MM.1S (cell line): ENCODE measurements at regions not wholly inside any gene's neighbourhood (a gene's known extent, or its start where the extent isn't known, plus 50 kb on each side); places are given as distances from the start of the nearest gene placed in this dataset.

Experiments
- DNase-seq: peaks from one replicate; pipeline ENCODE4 v3.0.0-alpha.2; 2015
- H2AFZ ChIP-seq: fragments of 300-600 bp; sonication (generic); 2 replicates; pipeline ENCODE4 v1.6.0; 2016; ENCODE audit warnings: antibody characterized with exemption, low read length
- H3F3A ChIP-seq: fragments of 300-600 bp; sonication (generic); 2 replicates; pipeline ENCODE4 v1.6.1; 2016; ENCODE audit warnings: mild to moderate bottlenecking, antibody characterized with exemption, low read length, moderate library complexity, mixed read lengths; ENCODE audit not compliant: insufficient read depth
- H3K27ac ChIP-seq: fragments of 300-600 bp; sonication (generic); 2 replicates; pipeline ENCODE4 v1.5.1; 2016; ENCODE audit warnings: mild to moderate bottlenecking, low read length
- H3K27me3 ChIP-seq: fragments of 300-600 bp; sonication (generic); replicated peaks from 2 replicates; pipeline ENCODE4 v1.6.0; 2016; ENCODE audit warnings: low read length; ENCODE audit not compliant: insufficient read depth
- H3K36me3 ChIP-seq: fragments of 300-600 bp; sonication (generic); replicated peaks from 2 replicates; pipeline ENCODE4 v1.6.1; 2016; ENCODE audit warnings: mild to moderate bottlenecking, low read length, mixed read lengths; ENCODE audit not compliant: insufficient read depth
- H3K4me1 ChIP-seq: fragments of 300-600 bp; sonication (generic); 2 replicates; pipeline ENCODE4 v1.6.1; 2016; ENCODE audit warnings: low read length, mixed read lengths
- H3K4me2 ChIP-seq: fragments of 300-600 bp; sonication (generic); 2 replicates; pipeline ENCODE4 v1.6.0; 2016; ENCODE audit warnings: low read depth, low read length
- H3K4me3 ChIP-seq: fragments of 300-600 bp; sonication (generic); 2 replicates; pipeline ENCODE4 v1.5.1; 2016; ENCODE audit warnings: low read length, mixed read lengths
- H3K79me2 ChIP-seq: fragments of 300-600 bp; sonication (generic); 2 replicates; pipeline ENCODE4 v1.6.1; 2016; ENCODE audit warnings: mixed run types, low read length, mixed read lengths
- H3K9ac ChIP-seq: fragments of 300-600 bp; sonication (generic); 2 replicates; pipeline ENCODE4 v1.6.1; 2016; ENCODE audit warnings: low read length, mixed read lengths
- H3K9me2 ChIP-seq: fragments of 300-600 bp; sonication (generic); replicated peaks from 2 replicates; pipeline ENCODE4 v1.6.1; 2016; ENCODE audit warnings: mild to moderate bottlenecking, low read length, mixed read lengths; ENCODE audit not compliant: insufficient read depth
- H3K9me3 ChIP-seq: fragments of 300-600 bp; sonication (generic); replicated peaks from 2 replicates; pipeline ENCODE4 v1.6.1; 2016; ENCODE audit warnings: mild to moderate bottlenecking, low read length, mixed read lengths; ENCODE audit not compliant: insufficient read depth
- H4K20me1 ChIP-seq: fragments of 300-600 bp; sonication (generic); 2 replicates; pipeline ENCODE4 v1.6.1; 2016; ENCODE audit warnings: mild to moderate bottlenecking, low read length, moderate library complexity, mixed read lengths; ENCODE audit not compliant: insufficient read depth
- EZH2 ChIP-seq: fragments of 300-600 bp; sonication (generic); optimal IDR thresholded peaks from 2 replicates; pipeline ENCODE3; 2017; ENCODE audit warnings: low read depth, mild to moderate bottlenecking, antibody characterized with exemption, low read length, mixed read lengths
- EZH2phosphoT487 ChIP-seq: fragments of 300-600 bp; sonication (generic); IDR thresholded peaks from 2 replicates; pipeline ENCODE4 v1.6.1; 2018; ENCODE audit warnings: antibody characterized with exemption, low read length
- TF ChIP-seq, protein P1 (sequence below): fragments of 300-600 bp; sonication (generic); IDR thresholded peaks from 2 replicates; pipeline ENCODE4 v1.5.1; 2016; ENCODE audit warnings: antibody characterized with exemption, low read length, mixed read lengths

- Histone ChIP-seq H3K79me2 (no peaks in the 10 kb centered on the region), H3K4me2 (no peak overlapping the region), H3K9me2 (no peaks in the 10 kb centered on the region), H2AFZ (no peak overlapping the region), H3K9ac (no peak overlapping the region), H3K4me3 (no peak overlapping the region), H4K20me1 (no peaks in the 10 kb centered on the region), H3K4me1 (no peaks in the 10 kb centered on the region), H3K27me3 (peaks cover 88% of the 10 kb centered on the region), H3K36me3 (no peaks in the 10 kb centered on the region), H3F3A (no peaks in the 10 kb centered on the region), H3K27ac (no peak overlapping the region), H3K9me3 (no peaks in the 10 kb centered on the region)
- TF ChIP-seq EZH2phosphoT487 (no peak), EZH2 (no peak)
- TF ChIP-seq, protein P1, sequence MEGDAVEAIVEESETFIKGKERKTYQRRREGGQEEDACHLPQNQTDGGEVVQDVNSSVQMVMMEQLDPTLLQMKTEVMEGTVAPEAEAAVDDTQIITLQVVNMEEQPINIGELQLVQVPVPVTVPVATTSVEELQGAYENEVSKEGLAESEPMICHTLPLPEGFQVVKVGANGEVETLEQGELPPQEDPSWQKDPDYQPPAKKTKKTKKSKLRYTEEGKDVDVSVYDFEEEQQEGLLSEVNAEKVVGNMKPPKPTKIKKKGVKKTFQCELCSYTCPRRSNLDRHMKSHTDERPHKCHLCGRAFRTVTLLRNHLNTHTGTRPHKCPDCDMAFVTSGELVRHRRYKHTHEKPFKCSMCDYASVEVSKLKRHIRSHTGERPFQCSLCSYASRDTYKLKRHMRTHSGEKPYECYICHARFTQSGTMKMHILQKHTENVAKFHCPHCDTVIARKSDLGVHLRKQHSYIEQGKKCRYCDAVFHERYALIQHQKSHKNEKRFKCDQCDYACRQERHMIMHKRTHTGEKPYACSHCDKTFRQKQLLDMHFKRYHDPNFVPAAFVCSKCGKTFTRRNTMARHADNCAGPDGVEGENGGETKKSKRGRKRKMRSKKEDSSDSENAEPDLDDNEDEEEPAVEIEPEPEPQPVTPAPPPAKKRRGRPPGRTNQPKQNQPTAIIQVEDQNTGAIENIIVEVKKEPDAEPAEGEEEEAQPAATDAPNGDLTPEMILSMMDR, result no peak
- DNase-seq, result no peak
These were observed 160.9 kb upstream of the PMEPA1 start for GRCh38 chr20:57870597-57871236.

GRCh38 chr20:57869951-57870315 lies 160.1 kb upstream of the PMEPA1 start:
- no peak overlapping the region for H3K4me2 ChIP-seq
- H3K79me2 ChIP-seq, result no peaks in the 10 kb centered on the region
- H3K36me3 ChIP-seq, result no peaks in the 10 kb centered on the region
- H2AFZ ChIP-seq, result no peak overlapping the region
- no peaks in the 10 kb centered on the region for H3K9me2 ChIP-seq
- TF ChIP-seq, protein P1, result no peak
- peaks cover 88% of the 10 kb centered on the region for H3K27me3 ChIP-seq
- no peaks in the 10 kb centered on the region for H3K9me3 ChIP-seq
- H3K4me3 ChIP-seq, result no peak overlapping the region
- H4K20me1 ChIP-seq, result no peaks in the 10 kb centered on the region
- H3K9ac ChIP-seq, result no peak overlapping the region
- no peaks in the 10 kb centered on the region for H3F3A ChIP-seq
- no peak overlapping the region for H3K27ac ChIP-seq
- no peak for DNase-seq
- H3K4me1 ChIP-seq, result no peaks in the 10 kb centered on the region

- no peaks in the 10 kb centered on the region for H3K4me1 ChIP-seq
- H4K20me1 ChIP-seq, result no peaks in the 10 kb centered on the region
- no peak overlapping the region for H3K4me2 ChIP-seq
- peaks cover 88% of the 10 kb centered on the region for H3K27me3 ChIP-seq
- no peaks in the 10 kb centered on the region for H3K36me3 ChIP-seq
- no peak overlapping the region for H3K27ac ChIP-seq
- H3K9me2 ChIP-seq, result no peaks in the 10 kb centered on the region
- no peaks in the 10 kb centered on the region for H3K9me3 ChIP-seq
- H3F3A ChIP-seq, result no peaks in the 10 kb centered on the region
- H3K4me3 ChIP-seq, result no peak overlapping the region
- H3K79me2 ChIP-seq, result no peaks in the 10 kb centered on the region
- H2AFZ ChIP-seq, result no peak overlapping the region
- DNase-seq, result no peak
- TF ChIP-seq EZH2phosphoT487, result no peak
- TF ChIP-seq EZH2, result no peak
- TF ChIP-seq, protein P1, result no peak
- no peak overlapping the region for H3K9ac ChIP-seq
These were observed 159.6 kb upstream of the PMEPA1 start for GRCh38 chr20:57869291-57869950.
